ENCODE measurements at regions not wholly inside any gene's neighbourhood (a gene's known extent, or its start where the extent isn't known, plus 50 kb on each side); places are given as distances from the start of the nearest gene placed in this dataset.

DNA sequence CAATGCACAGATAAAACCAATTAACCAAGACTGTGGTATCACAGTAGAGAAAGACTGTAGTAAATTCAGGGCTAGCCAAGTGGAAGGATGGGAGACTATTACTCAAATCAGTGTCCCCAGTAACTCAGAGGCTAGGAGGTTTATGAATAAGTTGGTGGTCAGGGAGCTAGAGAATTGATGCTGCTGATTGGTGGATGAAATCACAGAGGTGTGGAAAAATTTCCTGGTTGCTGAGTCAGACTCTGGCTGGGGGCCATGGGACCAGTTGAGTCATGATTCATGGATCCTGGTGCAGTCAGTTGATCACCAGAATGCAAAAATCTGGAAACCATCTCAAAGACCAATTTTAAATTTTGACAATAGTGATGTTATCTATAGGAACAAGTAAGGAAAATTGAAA lies 555.9 kb downstream of the C6orf118 start:
- TF ChIP-seq, protein P1, sequence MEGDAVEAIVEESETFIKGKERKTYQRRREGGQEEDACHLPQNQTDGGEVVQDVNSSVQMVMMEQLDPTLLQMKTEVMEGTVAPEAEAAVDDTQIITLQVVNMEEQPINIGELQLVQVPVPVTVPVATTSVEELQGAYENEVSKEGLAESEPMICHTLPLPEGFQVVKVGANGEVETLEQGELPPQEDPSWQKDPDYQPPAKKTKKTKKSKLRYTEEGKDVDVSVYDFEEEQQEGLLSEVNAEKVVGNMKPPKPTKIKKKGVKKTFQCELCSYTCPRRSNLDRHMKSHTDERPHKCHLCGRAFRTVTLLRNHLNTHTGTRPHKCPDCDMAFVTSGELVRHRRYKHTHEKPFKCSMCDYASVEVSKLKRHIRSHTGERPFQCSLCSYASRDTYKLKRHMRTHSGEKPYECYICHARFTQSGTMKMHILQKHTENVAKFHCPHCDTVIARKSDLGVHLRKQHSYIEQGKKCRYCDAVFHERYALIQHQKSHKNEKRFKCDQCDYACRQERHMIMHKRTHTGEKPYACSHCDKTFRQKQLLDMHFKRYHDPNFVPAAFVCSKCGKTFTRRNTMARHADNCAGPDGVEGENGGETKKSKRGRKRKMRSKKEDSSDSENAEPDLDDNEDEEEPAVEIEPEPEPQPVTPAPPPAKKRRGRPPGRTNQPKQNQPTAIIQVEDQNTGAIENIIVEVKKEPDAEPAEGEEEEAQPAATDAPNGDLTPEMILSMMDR (IDR thresholded peaks at IDR 0.05), result no peak
- TF ChIP-seq POLR2A (IDR thresholded peaks at IDR 0.05) (no peak), POLR2AphosphoS5 (IDR thresholded peaks at IDR 0.05) (no peak)
